ENCODE measurements at regions not wholly inside any gene's neighbourhood (a gene's known extent, or its start where the extent isn't known, plus 50 kb on each side); places are given as distances from the start of the nearest gene placed in this dataset.

- Histone ChIP-seq H3K27ac (ENCODE audit: low read depth in 1 of 2, low read length in 1 of 2) (no peak overlapping the region), H3K4me1 (ENCODE audit: control insufficient read depth in 5 of 5, insufficient read depth in 5 of 5, low read length in 5 of 5) (no peaks in the 10 kb centered on the region), H3K27me3 (ENCODE audit: control insufficient read depth in 3 of 3, insufficient read depth in 3 of 3, low read length in 2 of 3) (no peaks in the 10 kb centered on the region), H3K9me3 (ENCODE audit: control insufficient read depth in 4 of 4, insufficient read depth in 3 of 4, low read length in 3 of 4) (no peaks in the 10 kb centered on the region), H3K4me3 (no peak overlapping the region), H3K36me3 (ENCODE audit: control insufficient read depth in 4 of 4, insufficient read depth in 4 of 4, low read length in 4 of 4) (no peaks in the 10 kb centered on the region), H3K9ac (ENCODE audit: insufficient read depth in 1 of 2, low read length in 2 of 2) (no peak overlapping the region)
- WGBS, 2 donors, result 97 to 99% methylated on average over 3 of the region's 3 CpGs
- DNase-seq (no peak), ATAC-seq (ENCODE audit: insufficient read depth, low FRiP score) (no peak)
- TF ChIP-seq, protein P1, sequence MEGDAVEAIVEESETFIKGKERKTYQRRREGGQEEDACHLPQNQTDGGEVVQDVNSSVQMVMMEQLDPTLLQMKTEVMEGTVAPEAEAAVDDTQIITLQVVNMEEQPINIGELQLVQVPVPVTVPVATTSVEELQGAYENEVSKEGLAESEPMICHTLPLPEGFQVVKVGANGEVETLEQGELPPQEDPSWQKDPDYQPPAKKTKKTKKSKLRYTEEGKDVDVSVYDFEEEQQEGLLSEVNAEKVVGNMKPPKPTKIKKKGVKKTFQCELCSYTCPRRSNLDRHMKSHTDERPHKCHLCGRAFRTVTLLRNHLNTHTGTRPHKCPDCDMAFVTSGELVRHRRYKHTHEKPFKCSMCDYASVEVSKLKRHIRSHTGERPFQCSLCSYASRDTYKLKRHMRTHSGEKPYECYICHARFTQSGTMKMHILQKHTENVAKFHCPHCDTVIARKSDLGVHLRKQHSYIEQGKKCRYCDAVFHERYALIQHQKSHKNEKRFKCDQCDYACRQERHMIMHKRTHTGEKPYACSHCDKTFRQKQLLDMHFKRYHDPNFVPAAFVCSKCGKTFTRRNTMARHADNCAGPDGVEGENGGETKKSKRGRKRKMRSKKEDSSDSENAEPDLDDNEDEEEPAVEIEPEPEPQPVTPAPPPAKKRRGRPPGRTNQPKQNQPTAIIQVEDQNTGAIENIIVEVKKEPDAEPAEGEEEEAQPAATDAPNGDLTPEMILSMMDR (IDR thresholded peaks at IDR 0.05; ENCODE audit: control extremely low read depth, extremely low read depth), result no peak
Observed at GRCh38 chr12:27382924-27383323, 50.3 kb downstream of the BMAL2 start.

- no peaks in the 10 kb centered on the region for H3K36me3 ChIP-seq (ENCODE audit: control insufficient read depth in 4 of 4, insufficient read depth in 4 of 4, low read length in 4 of 4)
- DNase-seq, result peak; percentile 55 to 69 (median 60)
- no peaks in the 10 kb centered on the region for H3K9me3 ChIP-seq (ENCODE audit: control insufficient read depth in 4 of 4, insufficient read depth in 3 of 4, low read length in 3 of 4)
- no peaks in the 10 kb centered on the region for H3K27me3 ChIP-seq (ENCODE audit: control insufficient read depth in 3 of 3, insufficient read depth in 3 of 3, low read length in 2 of 3)
- ATAC-seq (ENCODE audit: insufficient read depth, low FRiP score), result peak; percentile 82
- no peak overlapping the region for H3K27ac ChIP-seq (ENCODE audit: low read depth in 1 of 2, low read length in 1 of 2)
- TF ChIP-seq, protein P1 (IDR thresholded peaks at IDR 0.05; ENCODE audit: control extremely low read depth, extremely low read depth), result peak; percentile 53
- H3K4me3 ChIP-seq, result no peak overlapping the region
- WGBS, 2 donors, result 68 to 73% methylated on average over 12 of the region's 12 CpGs
- H3K4me1 ChIP-seq (ENCODE audit: control insufficient read depth in 5 of 5, insufficient read depth in 5 of 5, low read length in 5 of 5), result no peaks in the 10 kb centered on the region
- no peak overlapping the region for H3K9ac ChIP-seq (ENCODE audit: insufficient read depth in 1 of 2, low read length in 2 of 2)
Observed at GRCh38 chr12:27383429-27384260, 51.0 kb downstream of the BMAL2 start.

GRCh38 chr12:27384261-27384590 is 51.6 kb downstream of the BMAL2 start:
- WGBS, 2 donors, result 91 to 98% methylated on average over 1 of the region's 1 CpG

More at GRCh38 chr12:27384261-27384590, 51.6 kb downstream of the BMAL2 start:
- H3K4me3 ChIP-seq, result no peak overlapping the region
- TF ChIP-seq, protein P1 (IDR thresholded peaks at IDR 0.05; ENCODE audit: control extremely low read depth, extremely low read depth), result no peak
- H3K9ac ChIP-seq (ENCODE audit: insufficient read depth in 1 of 2, low read length in 2 of 2), result no peak overlapping the region
- H3K27me3 ChIP-seq (ENCODE audit: control insufficient read depth in 3 of 3, insufficient read depth in 3 of 3, low read length in 2 of 3), result no peaks in the 10 kb centered on the region
- no peaks in the 10 kb centered on the region for H3K36me3 ChIP-seq (ENCODE audit: control insufficient read depth in 4 of 4, insufficient read depth in 4 of 4, low read length in 4 of 4)
- no peak overlapping the region for H3K27ac ChIP-seq (ENCODE audit: low read depth in 1 of 2, low read length in 1 of 2)
- H3K4me1 ChIP-seq (ENCODE audit: control insufficient read depth in 5 of 5, insufficient read depth in 5 of 5, low read length in 5 of 5), result no peaks in the 10 kb centered on the region
- DNase-seq (no peak), ATAC-seq (ENCODE audit: insufficient read depth, low FRiP score) (no peak)
- no peaks in the 10 kb centered on the region for H3K9me3 ChIP-seq (ENCODE audit: control insufficient read depth in 4 of 4, insufficient read depth in 3 of 4, low read length in 3 of 4)
